CD8-positive, alpha-beta memory T cell (primary cell): ENCODE measurements at regions not wholly inside any gene's neighbourhood (a gene's known extent, or its start where the extent isn't known, plus 50 kb on each side); places are given as distances from the start of the nearest gene placed in this dataset.

ENCODE experiments used
- CTCF ChIA-PET: fragments of 350-600 bp; sonication (Branson Sonifier 250); formaldehyde crosslinking; loops from one replicate; lab custom pipeline; 2021; ENCODE audit warnings: antibody characterized with exemption; lab: Charles Lee
- POLR2A ChIA-PET: fragments of 350-600 bp; sonication (Branson Sonifier 250); formaldehyde crosslinking; loops from one replicate; lab custom pipeline; 2021; ENCODE audit warnings: antibody characterized with exemption; lab: Charles Lee
- DNase-seq, 5 donors: peaks; one replicate each; pipeline versions ENCODE4 v3.0.0 to v3.0.0-alpha.2; 2020 to 2022; ENCODE audit warnings: mixed read lengths in 1 of 5
- H3K27ac ChIP-seq: one replicate; pipeline ENCODE4 v1.7.0; 2013; ENCODE audit warnings: low read depth, mild to moderate bottlenecking, low read length, moderate library complexity
- H3K27me3 ChIP-seq: 2 replicates; pipeline ENCODE4 v1.7.0; 2013; ENCODE audit warnings: low read length, mild to moderate bottlenecking; ENCODE audit not compliant: insufficient read depth, poor library complexity, severe bottlenecking
- H3K36me3 ChIP-seq: 2 replicates; pipeline ENCODE4 v1.7.0; 2013; ENCODE audit warnings: mild to moderate bottlenecking, low read length, moderate library complexity; ENCODE audit not compliant: insufficient read depth
- H3K4me1 ChIP-seq: 2 replicates; pipeline ENCODE4 v1.7.0; 2013; ENCODE audit warnings: mild to moderate bottlenecking, low read length, moderate library complexity; ENCODE audit not compliant: insufficient read depth
- H3K4me3 ChIP-seq: 2 replicates; pipeline ENCODE4 v1.7.0; 2013; ENCODE audit warnings: mild to moderate bottlenecking, low read length
- H3K9me3 ChIP-seq: 2 replicates; pipeline ENCODE4 v1.7.0; 2013; ENCODE audit warnings: mild to moderate bottlenecking, low read length
- H3K27ac Mint-ChIP-seq, 8 donors: one replicate each; pipeline ENCODE4 v1.8.0; 2020 to 2021; ENCODE audit warnings: mixed read lengths in 8 of 8, mild to moderate bottlenecking in 6 of 8, inconsistent platforms in 3 of 8, moderate library complexity in 3 of 8
- H3K27me3 Mint-ChIP-seq, 2 donors: one replicate each; pipeline ENCODE4 v1.8.0; 2020 to 2021; ENCODE audit warnings: mixed read lengths in 2 of 2, mild to moderate bottlenecking in 1 of 2, moderate library complexity in 1 of 2
- H3K36me3 Mint-ChIP-seq, 3 donors: one replicate each; pipeline ENCODE4 v1.8.0; 2020 to 2021; ENCODE audit warnings: mixed read lengths in 3 of 3, inconsistent platforms in 1 of 3, mild to moderate bottlenecking in 1 of 3
- H3K4me1 Mint-ChIP-seq, 3 donors: one replicate each; pipeline ENCODE4 v1.8.0; 2020 to 2021; ENCODE audit warnings: mixed read lengths in 3 of 3, inconsistent platforms in 1 of 3, mild to moderate bottlenecking in 1 of 3
- H3K4me3 Mint-ChIP-seq, 7 donors: one replicate each; pipeline ENCODE4 v1.8.0; 2020 to 2021; ENCODE audit warnings: mixed read lengths in 7 of 7, mild to moderate bottlenecking in 6 of 7, moderate library complexity in 4 of 7, inconsistent platforms in 2 of 7
- H3K9me3 Mint-ChIP-seq, 5 donors: one replicate each; pipeline ENCODE4 v1.8.0; 2020 to 2022; ENCODE audit warnings: mixed read lengths in 5 of 5, mild to moderate bottlenecking in 3 of 5, moderate library complexity in 2 of 5, inconsistent platforms in 1 of 5

GRCh38 chr10:28127881-28128280 is 129.0 kb upstream of the ODAD2 start:
- peaks cover 32 to 65% (median 51%) of the 10 kb centered on the region in 3 donors for H3K36me3 Mint-ChIP-seq
- Histone ChIP-seq H3K27ac (no peak overlapping the region), H3K27me3 (no peaks in the 10 kb centered on the region), H3K36me3 (peaks cover 6% of the 10 kb centered on the region), H3K4me1 (no peaks in the 10 kb centered on the region), H3K9me3 (no peaks in the 10 kb centered on the region), H3K4me3 (no peak overlapping the region)
- ChIA-PET CTCF (interaction anchor here (1.5 kb wide), 1 partner anchor 9 kb away, joined by 3 read pairs; no protein-coding TSS in a partner anchor), POLR2A (no interaction called here)
- peaks cover 0 to 1% (median 0%) of the 10 kb centered on the region in 5 donors for H3K9me3 Mint-ChIP-seq
- no peak for DNase-seq
- peak overlapping the region in 1 of 8 donors; percentile 48 for H3K27ac Mint-ChIP-seq
- H3K27me3 Mint-ChIP-seq, result no peaks in the 10 kb centered on the region
- peaks cover 4 to 17% (median 11%) of the 10 kb centered on the region in 3 donors for H3K4me1 Mint-ChIP-seq
- H3K4me3 Mint-ChIP-seq, result peak overlapping the region in 1 of 7 donors; percentile 42

- Histone ChIP-seq H3K4me3 (no peak overlapping the region), H3K27me3 (no peaks in the 10 kb centered on the region), H3K9me3 (no peaks in the 10 kb centered on the region), H3K27ac (no peak overlapping the region), H3K4me1 (no peaks in the 10 kb centered on the region), H3K36me3 (peaks cover 8% of the 10 kb centered on the region)
- ChIA-PET CTCF (no interaction called here), POLR2A (no interaction called here)
- peaks cover 4 to 17% (median 11%) of the 10 kb centered on the region in 3 donors for H3K4me1 Mint-ChIP-seq
- peaks cover 0 to 1% of the 10 kb centered on the region in 2 donors for H3K27me3 Mint-ChIP-seq
- H3K36me3 Mint-ChIP-seq, result peaks cover 34 to 71% (median 41%) of the 10 kb centered on the region in 3 donors
- H3K9me3 Mint-ChIP-seq, result peaks cover 0 to 1% (median 0%) of the 10 kb centered on the region in 5 donors
- DNase-seq, result no peak
- no peak overlapping the region for H3K27ac Mint-ChIP-seq
- H3K4me3 Mint-ChIP-seq, result no peak overlapping the region
Observed at GRCh38 chr10:28125701-28126100, 126.8 kb upstream of the ODAD2 start.

- no peak overlapping the region for H3K4me3 ChIP-seq
- H3K27me3 ChIP-seq, result no peaks in the 10 kb centered on the region
- CTCF ChIA-PET, result interaction anchor here (1.0 kb wide), 1 partner anchor 182 kb away, joined by 3 read pairs; the partner anchor contains the start of gene MPP7
- H3K27ac ChIP-seq, result no peak overlapping the region
- no peak for DNase-seq
- Mint-ChIP-seq H3K4me1 (no peaks in the 10 kb centered on the region), H3K4me3 (no peak overlapping the region), H3K27me3 (peaks cover 0 to 1% of the 10 kb centered on the region in 2 donors), H3K36me3 (peaks cover 13 to 68% (median 31%) of the 10 kb centered on the region in 3 donors), H3K9me3 (no peaks in the 10 kb centered on the region), H3K27ac (no peak overlapping the region)
- H3K9me3 ChIP-seq, result no peaks in the 10 kb centered on the region
- peaks cover 19% of the 10 kb centered on the region for H3K36me3 ChIP-seq
- no peaks in the 10 kb centered on the region for H3K4me1 ChIP-seq
- POLR2A ChIA-PET, result interaction anchor here (0.6 kb wide), 1 partner anchor 40 kb away, joined by 3 read pairs; no protein-coding TSS in a partner anchor
Observed at GRCh38 chr10:28120795-28121194, 121.9 kb upstream of the ODAD2 start.

GRCh38 chr10:28120043-28120749 is 121.3 kb upstream of the ODAD2 start:
- peaks cover 13 to 69% (median 31%) of the 10 kb centered on the region in 3 donors for H3K36me3 Mint-ChIP-seq
- H3K4me3 Mint-ChIP-seq, result no peak overlapping the region
- no peaks in the 10 kb centered on the region for H3K4me1 Mint-ChIP-seq
- DNase-seq, result no peak
- Histone ChIP-seq H3K27me3 (no peaks in the 10 kb centered on the region), H3K27ac (no peak overlapping the region), H3K9me3 (no peaks in the 10 kb centered on the region), H3K36me3 (peaks cover 19% of the 10 kb centered on the region), H3K4me3 (no peak overlapping the region), H3K4me1 (no peaks in the 10 kb centered on the region)
- POLR2A ChIA-PET, result no interaction called here
- CTCF ChIA-PET, result interaction anchor here (1.0 kb wide), 1 partner anchor 183 kb away, joined by 3 read pairs; the partner anchor contains the start of gene MPP7
- H3K27ac Mint-ChIP-seq, result no peak overlapping the region
- H3K27me3 Mint-ChIP-seq, result peaks cover 0 to 1% of the 10 kb centered on the region in 2 donors
- H3K9me3 Mint-ChIP-seq, result no peaks in the 10 kb centered on the region

GRCh38 chr10:28118985-28119628 is 120.2 kb upstream of the ODAD2 start:
- ChIA-PET POLR2A (no interaction called here), CTCF (no interaction called here)
- Mint-ChIP-seq H3K36me3 (peaks cover 14 to 70% (median 26%) of the 10 kb centered on the region in 3 donors), H3K27me3 (peaks cover 0 to 1% of the 10 kb centered on the region in 2 donors), H3K27ac (no peak overlapping the region), H3K4me3 (no peak overlapping the region), H3K4me1 (no peaks in the 10 kb centered on the region), H3K9me3 (no peaks in the 10 kb centered on the region)
- Histone ChIP-seq H3K4me1 (no peaks in the 10 kb centered on the region), H3K27ac (no peak overlapping the region), H3K9me3 (no peaks in the 10 kb centered on the region), H3K36me3 (peaks cover 12% of the 10 kb centered on the region), H3K4me3 (no peak overlapping the region), H3K27me3 (no peaks in the 10 kb centered on the region)
- DNase-seq, result no peak

GRCh38 chr10:28113202-28113601 is 114.3 kb upstream of the ODAD2 start:
- H3K4me3 Mint-ChIP-seq, result no peak overlapping the region
- no peaks in the 10 kb centered on the region for H3K9me3 Mint-ChIP-seq
- Histone ChIP-seq H3K4me3 (no peak overlapping the region), H3K4me1 (no peaks in the 10 kb centered on the region), H3K27ac (no peak overlapping the region), H3K27me3 (no peaks in the 10 kb centered on the region), H3K9me3 (no peaks in the 10 kb centered on the region), H3K36me3 (no peaks in the 10 kb centered on the region)
- DNase-seq, result no peak
- H3K4me1 Mint-ChIP-seq, result no peaks in the 10 kb centered on the region
- ChIA-PET CTCF (no interaction called here), POLR2A (no interaction called here)
- H3K36me3 Mint-ChIP-seq, result peaks cover 9 to 46% (median 10%) of the 10 kb centered on the region in 3 donors
- H3K27ac Mint-ChIP-seq, result no peak overlapping the region
- H3K27me3 Mint-ChIP-seq, result no peaks in the 10 kb centered on the region

- CTCF ChIA-PET, result no interaction called here
- no peak overlapping the region for H3K27ac ChIP-seq
- Mint-ChIP-seq H3K4me1 (peaks cover 0 to 2% (median 0%) of the 10 kb centered on the region in 3 donors), H3K9me3 (no peaks in the 10 kb centered on the region), H3K4me3 (no peak overlapping the region), H3K36me3 (peaks cover 10 to 53% (median 16%) of the 10 kb centered on the region in 3 donors), H3K27ac (no peak overlapping the region), H3K27me3 (no peaks in the 10 kb centered on the region)
- H3K4me3 ChIP-seq, result no peak overlapping the region
- POLR2A ChIA-PET, result no interaction called here
- no peaks in the 10 kb centered on the region for H3K27me3 ChIP-seq
- DNase-seq, result no peak
- no peaks in the 10 kb centered on the region for H3K9me3 ChIP-seq
- no peaks in the 10 kb centered on the region for H3K4me1 ChIP-seq
- H3K36me3 ChIP-seq, result no peaks in the 10 kb centered on the region
Observed at GRCh38 chr10:28111712-28112111, 112.8 kb upstream of the ODAD2 start.

GRCh38 chr10:28105561-28105960 is 106.7 kb upstream of the ODAD2 start:
- H3K4me3 ChIP-seq, result no peak overlapping the region
- H3K4me1 Mint-ChIP-seq, result peaks cover 0 to 5% (median 0%) of the 10 kb centered on the region in 3 donors
- peaks cover 13 to 26% (median 26%) of the 10 kb centered on the region in 3 donors for H3K36me3 Mint-ChIP-seq
- no peaks in the 10 kb centered on the region for H3K27me3 ChIP-seq
- H3K9me3 ChIP-seq, result no peaks in the 10 kb centered on the region
- no peak for DNase-seq
- no peaks in the 10 kb centered on the region for H3K27me3 Mint-ChIP-seq
- H3K36me3 ChIP-seq, result no peaks in the 10 kb centered on the region
- POLR2A ChIA-PET, result no interaction called here
- H3K27ac Mint-ChIP-seq, result no peak overlapping the region
- no peaks in the 10 kb centered on the region for H3K4me1 ChIP-seq
- no peaks in the 10 kb centered on the region for H3K9me3 Mint-ChIP-seq
- CTCF ChIA-PET, result no interaction called here
- H3K27ac ChIP-seq, result no peak overlapping the region
- H3K4me3 Mint-ChIP-seq, result no peak overlapping the region
